ENCODE measurements at regions not wholly inside any gene's neighbourhood (a gene's known extent, or its start where the extent isn't known, plus 50 kb on each side); places are given as distances from the start of the nearest gene placed in this dataset.

DNA sequence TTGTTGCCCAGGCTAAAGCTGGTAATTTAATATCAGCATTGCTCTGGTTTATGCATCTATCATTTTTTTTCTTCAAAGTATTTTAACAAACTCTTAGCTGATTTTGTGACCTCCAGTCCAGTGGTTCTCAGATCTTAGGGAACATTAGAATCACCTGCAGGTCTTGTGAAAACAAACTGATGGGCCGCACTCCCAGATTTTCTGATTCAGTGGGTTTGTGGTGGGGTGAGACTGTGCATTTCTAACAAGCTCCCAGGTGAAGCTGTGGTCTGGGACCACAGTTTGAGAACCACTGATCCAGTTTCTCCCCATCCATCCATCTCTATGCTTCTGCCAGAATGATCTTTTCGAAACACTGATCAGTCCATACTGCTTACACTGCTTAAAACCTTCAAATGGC, 305.7 kb upstream of the USP24 start:
- TF ChIP-seq, protein P1, sequence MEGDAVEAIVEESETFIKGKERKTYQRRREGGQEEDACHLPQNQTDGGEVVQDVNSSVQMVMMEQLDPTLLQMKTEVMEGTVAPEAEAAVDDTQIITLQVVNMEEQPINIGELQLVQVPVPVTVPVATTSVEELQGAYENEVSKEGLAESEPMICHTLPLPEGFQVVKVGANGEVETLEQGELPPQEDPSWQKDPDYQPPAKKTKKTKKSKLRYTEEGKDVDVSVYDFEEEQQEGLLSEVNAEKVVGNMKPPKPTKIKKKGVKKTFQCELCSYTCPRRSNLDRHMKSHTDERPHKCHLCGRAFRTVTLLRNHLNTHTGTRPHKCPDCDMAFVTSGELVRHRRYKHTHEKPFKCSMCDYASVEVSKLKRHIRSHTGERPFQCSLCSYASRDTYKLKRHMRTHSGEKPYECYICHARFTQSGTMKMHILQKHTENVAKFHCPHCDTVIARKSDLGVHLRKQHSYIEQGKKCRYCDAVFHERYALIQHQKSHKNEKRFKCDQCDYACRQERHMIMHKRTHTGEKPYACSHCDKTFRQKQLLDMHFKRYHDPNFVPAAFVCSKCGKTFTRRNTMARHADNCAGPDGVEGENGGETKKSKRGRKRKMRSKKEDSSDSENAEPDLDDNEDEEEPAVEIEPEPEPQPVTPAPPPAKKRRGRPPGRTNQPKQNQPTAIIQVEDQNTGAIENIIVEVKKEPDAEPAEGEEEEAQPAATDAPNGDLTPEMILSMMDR (CRISPR knock-in tag; IDR thresholded peaks at IDR 0.05), result no peak
- TF ChIP-seq TAF1 (CRISPR knock-in tag; IDR thresholded peaks at IDR 0.05) (no peak), FOXM1 (CRISPR knock-in tag; IDR thresholded peaks at IDR 0.05) (no peak)
- TF ChIP-seq, protein P2, sequence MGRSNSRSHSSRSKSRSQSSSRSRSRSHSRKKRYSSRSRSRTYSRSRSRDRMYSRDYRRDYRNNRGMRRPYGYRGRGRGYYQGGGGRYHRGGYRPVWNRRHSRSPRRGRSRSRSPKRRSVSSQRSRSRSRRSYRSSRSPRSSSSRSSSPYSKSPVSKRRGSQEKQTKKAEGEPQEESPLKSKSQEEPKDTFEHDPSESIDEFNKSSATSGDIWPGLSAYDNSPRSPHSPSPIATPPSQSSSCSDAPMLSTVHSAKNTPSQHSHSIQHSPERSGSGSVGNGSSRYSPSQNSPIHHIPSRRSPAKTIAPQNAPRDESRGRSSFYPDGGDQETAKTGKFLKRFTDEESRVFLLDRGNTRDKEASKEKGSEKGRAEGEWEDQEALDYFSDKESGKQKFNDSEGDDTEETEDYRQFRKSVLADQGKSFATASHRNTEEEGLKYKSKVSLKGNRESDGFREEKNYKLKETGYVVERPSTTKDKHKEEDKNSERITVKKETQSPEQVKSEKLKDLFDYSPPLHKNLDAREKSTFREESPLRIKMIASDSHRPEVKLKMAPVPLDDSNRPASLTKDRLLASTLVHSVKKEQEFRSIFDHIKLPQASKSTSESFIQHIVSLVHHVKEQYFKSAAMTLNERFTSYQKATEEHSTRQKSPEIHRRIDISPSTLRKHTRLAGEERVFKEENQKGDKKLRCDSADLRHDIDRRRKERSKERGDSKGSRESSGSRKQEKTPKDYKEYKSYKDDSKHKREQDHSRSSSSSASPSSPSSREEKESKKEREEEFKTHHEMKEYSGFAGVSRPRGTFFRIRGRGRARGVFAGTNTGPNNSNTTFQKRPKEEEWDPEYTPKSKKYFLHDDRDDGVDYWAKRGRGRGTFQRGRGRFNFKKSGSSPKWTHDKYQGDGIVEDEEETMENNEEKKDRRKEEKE (IDR thresholded peaks at IDR 0.05), result no peak
